ENCODE measurements at regions not wholly inside any gene's neighbourhood (a gene's known extent, or its start where the extent isn't known, plus 50 kb on each side); places are given as distances from the start of the nearest gene placed in this dataset.

- Mint-ChIP-seq H3K27me3 (no peaks in the 10 kb centered on the region), H3K9me3 (no peaks in the 10 kb centered on the region), H3K27ac (no peak overlapping the region), H3K4me3 (no peak overlapping the region), H3K4me1 (no peaks in the 10 kb centered on the region), H3K36me3 (ENCODE audit: low read depth) (no peaks in the 10 kb centered on the region)
- DNase-seq = no peak
- intact Hi-C loops (cut with micrococcal nuclease) = no loop called here
These were observed 104.8 kb upstream of the SHH start for GRCh38 chr7:155916926-155917655.

DNA sequence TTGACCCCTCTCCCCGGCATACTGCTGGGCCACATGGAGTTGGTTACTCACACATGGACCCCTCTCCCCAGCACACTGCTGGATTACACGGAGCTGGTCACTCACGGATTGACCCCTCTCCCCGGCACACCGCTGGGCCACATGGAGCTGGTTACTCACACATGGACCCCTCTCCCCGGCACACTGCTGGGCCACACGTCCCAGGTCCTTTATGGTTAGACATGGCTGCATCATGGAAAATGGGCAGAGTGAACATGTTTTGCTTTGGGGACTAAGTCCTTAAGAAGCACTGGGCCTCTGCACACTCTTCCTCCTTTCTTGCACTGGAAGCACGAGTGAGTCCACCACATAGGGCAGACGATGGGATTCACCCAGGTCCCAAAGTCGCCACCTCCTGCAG is 102.1 kb upstream of the SHH start:
- H3K27me3 Mint-ChIP-seq = no peaks in the 10 kb centered on the region
- H3K4me3 Mint-ChIP-seq = no peak overlapping the region
- DNase-seq = no peak
- no peaks in the 10 kb centered on the region for H3K36me3 Mint-ChIP-seq (ENCODE audit: low read depth)
- intact Hi-C loops (cut with micrococcal nuclease) = no loop called here
- no peaks in the 10 kb centered on the region for H3K4me1 Mint-ChIP-seq
- no peaks in the 10 kb centered on the region for H3K9me3 Mint-ChIP-seq
- no peak overlapping the region for H3K27ac Mint-ChIP-seq

DNA sequence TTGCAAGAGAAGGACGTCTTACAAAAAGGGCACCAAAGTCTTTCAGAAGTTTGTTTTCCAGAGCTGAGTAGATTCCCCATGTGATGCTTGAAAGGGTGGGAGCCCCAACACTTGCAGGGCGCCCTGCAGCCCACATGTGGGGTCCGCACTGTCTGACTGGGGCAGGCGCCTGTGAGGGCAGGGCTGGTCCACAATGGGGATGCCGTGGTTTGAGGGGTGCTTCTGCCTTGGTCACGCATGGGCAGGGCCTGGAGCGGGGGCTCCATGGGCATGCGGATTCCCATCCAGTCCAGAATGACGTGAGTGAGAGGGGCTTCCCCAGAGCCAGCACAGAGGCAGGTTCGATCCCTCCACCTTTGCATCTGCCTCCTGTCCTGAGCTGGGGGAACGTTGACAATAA is 101.5 kb upstream of the SHH start:
- intact Hi-C loops (cut with micrococcal nuclease) = no loop called here
- H3K4me1 Mint-ChIP-seq = no peaks in the 10 kb centered on the region
- no peak overlapping the region for H3K27ac Mint-ChIP-seq
- no peaks in the 10 kb centered on the region for H3K36me3 Mint-ChIP-seq (ENCODE audit: low read depth)
- H3K27me3 Mint-ChIP-seq = no peaks in the 10 kb centered on the region
- no peaks in the 10 kb centered on the region for H3K9me3 Mint-ChIP-seq
- no peak overlapping the region for H3K4me3 Mint-ChIP-seq
- DNase-seq = no peak

- Mint-ChIP-seq H3K27me3 (no peaks in the 10 kb centered on the region), H3K36me3 (ENCODE audit: low read depth) (no peaks in the 10 kb centered on the region), H3K27ac (no peak overlapping the region), H3K4me1 (no peaks in the 10 kb centered on the region), H3K4me3 (no peak overlapping the region), H3K9me3 (no peaks in the 10 kb centered on the region)
- intact Hi-C loops (cut with micrococcal nuclease) = no loop called here
- DNase-seq = no peak
These were observed 101.0 kb upstream of the SHH start for GRCh38 chr7:155913291-155913690.

DNA sequence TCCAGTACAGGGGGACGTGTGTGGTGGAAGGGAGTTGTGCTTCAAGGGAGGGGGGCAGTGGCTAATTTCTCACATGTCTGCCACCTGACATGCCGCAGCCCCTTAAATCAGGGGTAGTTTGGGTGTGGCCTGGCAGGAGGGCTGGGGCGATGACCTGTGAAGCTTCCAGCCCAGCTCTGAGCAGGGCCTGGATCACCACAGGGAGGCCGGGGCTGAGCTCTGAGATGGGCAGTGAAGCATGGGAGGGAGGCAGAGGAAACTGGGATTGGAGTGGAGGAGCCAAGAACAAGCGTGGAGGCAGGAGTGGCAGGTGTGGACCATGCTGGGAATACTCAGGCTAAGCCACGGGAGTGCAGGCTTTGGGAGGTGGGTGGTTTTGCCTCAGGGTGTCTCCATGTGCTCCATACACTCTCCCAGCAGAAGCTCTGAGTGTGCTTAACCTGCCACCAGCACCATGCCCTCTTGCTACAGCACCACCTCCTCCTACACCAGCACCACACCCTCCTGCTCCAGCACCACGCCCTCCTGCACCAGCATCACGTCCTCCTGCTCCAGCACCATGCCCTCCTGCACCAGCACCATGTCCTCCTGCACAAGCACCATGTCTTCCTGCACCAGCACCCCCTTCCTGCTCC is 99.3 kb upstream of the SHH start:
- no peak for DNase-seq
- Mint-ChIP-seq H3K36me3 (ENCODE audit: low read depth) (no peaks in the 10 kb centered on the region), H3K4me1 (no peaks in the 10 kb centered on the region), H3K27ac (no peak overlapping the region), H3K9me3 (no peaks in the 10 kb centered on the region), H3K27me3 (no peaks in the 10 kb centered on the region), H3K4me3 (no peak overlapping the region)
- intact Hi-C loops (cut with micrococcal nuclease) = no loop called here

GRCh38 chr7:155908385-155908784 is 96.1 kb upstream of the SHH start:
- Mint-ChIP-seq H3K27me3 (no peaks in the 10 kb centered on the region), H3K4me3 (no peak overlapping the region), H3K27ac (no peak overlapping the region), H3K4me1 (no peaks in the 10 kb centered on the region), H3K36me3 (ENCODE audit: low read depth) (no peaks in the 10 kb centered on the region), H3K9me3 (peaks cover 6% of the 10 kb centered on the region)
- intact Hi-C loops (cut with micrococcal nuclease) = no loop called here
- no peak for DNase-seq

DNA sequence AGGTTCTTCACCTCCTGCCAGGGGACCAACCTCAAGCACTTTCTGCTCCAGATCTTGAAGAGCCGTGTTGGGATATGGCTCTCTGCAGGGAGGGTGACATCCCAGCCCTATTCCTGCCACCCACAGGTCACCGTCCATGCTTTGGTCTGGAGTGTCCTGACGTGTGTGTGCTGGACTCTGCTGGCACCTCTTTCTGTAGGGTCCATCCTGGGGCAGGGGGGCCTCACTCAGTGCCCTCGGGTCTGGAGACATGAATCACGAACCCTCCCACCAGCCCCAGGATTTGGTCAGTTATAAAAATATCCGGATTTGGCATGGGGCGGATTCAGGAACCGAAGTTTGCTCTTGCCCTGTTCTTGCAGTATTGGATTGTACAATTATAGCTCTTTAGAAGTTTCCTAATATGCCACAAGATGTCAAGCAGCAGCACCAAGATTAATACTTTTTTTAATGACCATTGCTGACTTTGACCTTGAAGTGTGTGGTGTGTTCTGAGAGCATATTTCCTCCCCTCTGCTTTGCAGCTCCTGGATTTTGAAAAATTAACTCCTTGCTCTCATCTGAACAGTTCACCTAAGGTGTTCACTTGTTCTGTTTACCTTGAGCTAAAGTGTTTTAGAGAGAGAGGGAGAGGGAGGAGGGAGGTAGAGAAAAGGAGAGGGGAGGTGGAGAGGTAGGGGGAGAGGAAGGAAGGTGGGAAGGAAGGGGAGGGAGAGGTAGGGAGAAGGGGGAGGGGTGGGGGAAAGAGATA is 95.4 kb upstream of the SHH start:
- DNase-seq = no peak
- Mint-ChIP-seq H3K36me3 (ENCODE audit: low read depth) (no peaks in the 10 kb centered on the region), H3K27ac (no peak overlapping the region), H3K9me3 (peaks cover 6% of the 10 kb centered on the region), H3K4me3 (no peak overlapping the region), H3K27me3 (no peaks in the 10 kb centered on the region), H3K4me1 (no peaks in the 10 kb centered on the region)
- intact Hi-C loops (cut with micrococcal nuclease) = no loop called here

DNA sequence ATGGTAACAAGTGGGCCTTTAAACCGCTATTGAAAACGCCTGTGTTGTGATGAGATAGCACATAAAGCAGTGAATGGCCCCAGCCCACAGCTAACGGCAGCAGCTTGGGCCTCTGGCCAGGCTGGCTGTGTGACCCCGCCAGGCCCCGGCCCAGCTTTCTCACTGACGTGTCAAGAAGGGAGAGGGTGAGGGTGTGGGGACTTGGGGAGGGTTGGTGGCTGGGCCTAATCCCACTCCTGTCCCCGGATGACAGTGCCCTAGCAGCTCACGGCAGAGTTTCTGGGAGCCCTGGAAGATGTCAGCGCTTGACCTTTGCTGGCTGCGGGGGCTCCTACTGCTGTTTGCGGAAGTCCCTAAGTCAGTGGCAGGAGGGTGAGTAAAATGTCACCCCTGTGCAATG is 88.9 kb upstream of the SHH start:
- intact Hi-C loops (cut with micrococcal nuclease) = no loop called here
- Mint-ChIP-seq H3K4me3 (no peak overlapping the region), H3K4me1 (no peaks in the 10 kb centered on the region), H3K36me3 (ENCODE audit: low read depth) (no peaks in the 10 kb centered on the region), H3K27ac (no peak overlapping the region), H3K27me3 (no peaks in the 10 kb centered on the region), H3K9me3 (peaks cover 6% of the 10 kb centered on the region)
- DNase-seq = no peak

DNA sequence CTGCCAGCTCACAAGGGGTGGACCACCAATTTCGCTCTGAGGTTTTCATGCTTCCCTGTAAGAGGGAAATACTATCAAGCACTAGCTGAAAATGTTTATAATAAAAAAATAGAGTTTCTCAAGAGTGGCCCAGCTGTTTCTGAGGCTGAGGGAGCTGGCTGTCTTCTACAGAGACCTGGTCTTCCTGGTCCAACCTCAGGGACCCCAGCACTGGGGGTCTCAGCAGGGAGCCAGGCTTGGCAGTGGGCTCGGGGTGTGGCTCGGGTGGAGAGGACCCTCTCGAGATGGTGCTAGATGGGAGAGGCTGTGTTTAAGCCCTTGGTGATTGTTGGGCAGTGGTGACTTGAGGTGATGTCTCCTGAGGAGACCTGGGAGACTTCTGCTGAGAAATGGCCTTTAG is 87.3 kb upstream of the SHH start:
- no peak for DNase-seq
- H3K36me3 Mint-ChIP-seq (ENCODE audit: low read depth) = no peaks in the 10 kb centered on the region
- H3K9me3 Mint-ChIP-seq = peaks cover 4% of the 10 kb centered on the region
- H3K27me3 Mint-ChIP-seq = no peaks in the 10 kb centered on the region
- no peaks in the 10 kb centered on the region for H3K4me1 Mint-ChIP-seq
- H3K4me3 Mint-ChIP-seq = no peak overlapping the region
- intact Hi-C loops (cut with micrococcal nuclease) = no loop called here
- no peak overlapping the region for H3K27ac Mint-ChIP-seq

- Mint-ChIP-seq H3K27ac (no peak overlapping the region), H3K36me3 (ENCODE audit: low read depth) (no peaks in the 10 kb centered on the region), H3K27me3 (no peaks in the 10 kb centered on the region), H3K9me3 (no peaks in the 10 kb centered on the region), H3K4me1 (no peaks in the 10 kb centered on the region), H3K4me3 (no peak overlapping the region)
- DNase-seq = no peak
- intact Hi-C loops (cut with micrococcal nuclease) = no loop called here
These were observed 85.6 kb upstream of the SHH start for GRCh38 chr7:155897758-155898386.

- Mint-ChIP-seq H3K4me1 (no peaks in the 10 kb centered on the region), H3K27ac (no peak overlapping the region), H3K36me3 (ENCODE audit: low read depth) (no peaks in the 10 kb centered on the region), H3K9me3 (no peaks in the 10 kb centered on the region), H3K27me3 (no peaks in the 10 kb centered on the region), H3K4me3 (no peak overlapping the region)
- intact Hi-C loops (cut with micrococcal nuclease) = no loop called here
- no peak for DNase-seq
These were observed 84.4 kb upstream of the SHH start for GRCh38 chr7:155896531-155897263.

DNA sequence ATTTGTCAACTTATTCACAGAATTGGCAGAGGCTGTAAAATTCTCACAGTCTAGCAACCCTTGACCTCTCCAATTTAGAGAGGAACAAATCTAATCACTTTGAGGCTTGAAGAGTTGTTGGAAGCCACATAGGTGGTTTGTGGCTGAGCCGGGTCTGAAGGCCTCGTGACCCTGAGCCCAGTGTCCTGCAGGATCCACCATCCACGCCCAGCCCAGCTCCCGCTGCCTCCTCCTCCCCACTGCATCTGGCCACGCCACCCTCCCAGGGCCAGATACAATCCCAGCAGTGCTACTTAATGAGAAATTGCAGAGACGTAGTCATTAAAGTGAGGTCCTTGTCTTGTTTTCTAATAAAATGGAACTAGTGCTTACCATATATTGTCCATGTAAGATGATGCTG is 81.4 kb upstream of the SHH start:
- Mint-ChIP-seq H3K4me3 (no peak overlapping the region), H3K27me3 (no peaks in the 10 kb centered on the region), H3K9me3 (no peaks in the 10 kb centered on the region), H3K27ac (no peak overlapping the region), H3K4me1 (no peaks in the 10 kb centered on the region), H3K36me3 (ENCODE audit: low read depth) (no peaks in the 10 kb centered on the region)
- no peak for DNase-seq
- intact Hi-C loops (cut with micrococcal nuclease) = no loop called here

DNA sequence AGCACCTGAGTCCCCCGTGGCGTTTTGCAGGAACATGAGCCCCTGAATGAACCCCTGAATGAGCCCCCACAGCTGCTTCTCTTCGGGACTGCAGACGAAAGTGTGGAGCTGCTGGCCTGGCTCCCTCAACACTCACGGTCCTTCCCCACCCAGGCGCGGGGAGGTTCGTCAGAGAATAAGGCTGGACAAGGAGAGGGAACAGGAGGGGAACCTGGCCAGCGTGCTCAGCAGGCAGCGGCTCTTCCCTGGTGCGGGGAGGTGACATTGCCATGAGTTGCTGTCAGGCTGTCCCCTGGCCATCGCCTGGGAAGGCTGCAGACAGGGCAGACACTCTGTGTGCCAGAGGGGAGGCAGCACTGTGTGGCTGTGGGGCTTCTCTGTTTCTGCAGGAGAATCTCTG is 80.9 kb upstream of the SHH start:
- intact Hi-C loops (cut with micrococcal nuclease) = no loop called here
- no peak for DNase-seq
- H3K27ac Mint-ChIP-seq = no peak overlapping the region
- no peaks in the 10 kb centered on the region for H3K4me1 Mint-ChIP-seq
- H3K36me3 Mint-ChIP-seq (ENCODE audit: low read depth) = no peaks in the 10 kb centered on the region
- H3K27me3 Mint-ChIP-seq = no peaks in the 10 kb centered on the region
- no peak overlapping the region for H3K4me3 Mint-ChIP-seq
- H3K9me3 Mint-ChIP-seq = no peaks in the 10 kb centered on the region
